HEK293T (cell line): ENCODE measurements at regions not wholly inside any gene's neighbourhood (a gene's known extent, or its start where the extent isn't known, plus 50 kb on each side); places are given as distances from the start of the nearest gene placed in this dataset.
"Not testable (repeated sequence)": the region's sequence is repeated elsewhere in the genome, so short reads cannot be mapped to it uniquely, and the experiment has no call there.

Experiments
- CTCF ChIA-PET: fragments of 350-600 bp; formaldehyde crosslinking; extraction: SDS; loops from one replicate; lab custom pipeline; 2021; ENCODE audit warnings: antibody characterized with exemption, inconsistent platforms; lab: Yijun Ruan, JAX
- POLR2A ChIA-PET: fragments of 350-600 bp; formaldehyde crosslinking; extraction: SDS; loops from one replicate; lab custom pipeline; 2020; ENCODE audit warnings: antibody characterized with exemption, inconsistent platforms; lab: Yijun Ruan, JAX
- DNase-seq: peaks from one replicate; pipeline ENCODE4 v3.0.0; 2012; ENCODE audit warnings: mixed read lengths; ENCODE audit errors: extremely low spot score
- ARNT ChIP-seq: fragments of 450-650 bp; IDR thresholded peaks from 2 replicates; pipeline ENCODE4 v1.6.1; 2017; ENCODE audit warnings: mild to moderate bottlenecking
- BHLHE40 ChIP-seq: fragments of 450-650 bp; IDR thresholded peaks from 2 replicates; pipeline ENCODE4 v1.6.1; 2016; ENCODE audit warnings: mild to moderate bottlenecking, moderate library complexity, borderline replicate concordance
- CTBP1 ChIP-seq: fragments of 450-650 bp; IDR thresholded peaks from 2 replicates; pipeline ENCODE4 v1.6.1; 2016; ENCODE audit warnings: borderline replicate concordance
- ELF4 ChIP-seq: fragments of 450-650 bp; IDR thresholded peaks from 2 replicates; pipeline ENCODE4 v1.6.1; 2017; ENCODE audit warnings: antibody characterized with exemption
- FOXA1 ChIP-seq: fragments of 450-650 bp; IDR thresholded peaks from 2 replicates; pipeline ENCODE4 v1.6.1; 2016; ENCODE audit warnings: mild to moderate bottlenecking
- FOXK2 ChIP-seq: fragments of 450-650 bp; IDR thresholded peaks from 2 replicates; pipeline ENCODE4 v1.6.1; 2016; ENCODE audit warnings: mild to moderate bottlenecking
- FOXM1 ChIP-seq: fragments of 450-650 bp; IDR thresholded peaks from 2 replicates; pipeline ENCODE4 v1.6.1; 2017; ENCODE audit warnings: mild to moderate bottlenecking, borderline replicate concordance
- HDGF ChIP-seq: fragments of 450-650 bp; IDR thresholded peaks from 2 replicates; pipeline ENCODE4 v1.6.1; 2017; ENCODE audit warnings: antibody characterized with exemption, borderline replicate concordance
- L3MBTL2 ChIP-seq: fragments of 450-650 bp; conservative IDR thresholded peaks from 2 replicates; pipeline ENCODE4 v1.6.1; 2016; ENCODE audit warnings: mild to moderate bottlenecking
- LEF1 ChIP-seq: fragments of 450-650 bp; IDR thresholded peaks from 2 replicates; pipeline ENCODE4 v1.6.1; 2017; ENCODE audit warnings: mild to moderate bottlenecking, borderline replicate concordance
- NFRKB ChIP-seq: fragments of 450-650 bp; IDR thresholded peaks from 2 replicates; pipeline ENCODE4 v1.6.1; 2016; ENCODE audit warnings: mild to moderate bottlenecking, moderate library complexity
- PKNOX1 ChIP-seq: fragments of 450-650 bp; IDR thresholded peaks from 2 replicates; pipeline ENCODE4 v1.6.1; 2016
- SP1 ChIP-seq: fragments of 450-650 bp; IDR thresholded peaks from 2 replicates; pipeline ENCODE4 v1.6.1; 2017
- SUZ12 ChIP-seq: fragments of 450-650 bp; IDR thresholded peaks from 2 replicates; pipeline ENCODE4 v1.6.1; 2016; ENCODE audit warnings: mild to moderate bottlenecking
- TARDBP ChIP-seq: fragments of 450-650 bp; IDR thresholded peaks from 2 replicates; pipeline ENCODE4 v1.6.1; 2016
- ZNF384 ChIP-seq: fragments of 450-650 bp; IDR thresholded peaks from 2 replicates; pipeline ENCODE4 v1.6.1; 2016

DNA sequence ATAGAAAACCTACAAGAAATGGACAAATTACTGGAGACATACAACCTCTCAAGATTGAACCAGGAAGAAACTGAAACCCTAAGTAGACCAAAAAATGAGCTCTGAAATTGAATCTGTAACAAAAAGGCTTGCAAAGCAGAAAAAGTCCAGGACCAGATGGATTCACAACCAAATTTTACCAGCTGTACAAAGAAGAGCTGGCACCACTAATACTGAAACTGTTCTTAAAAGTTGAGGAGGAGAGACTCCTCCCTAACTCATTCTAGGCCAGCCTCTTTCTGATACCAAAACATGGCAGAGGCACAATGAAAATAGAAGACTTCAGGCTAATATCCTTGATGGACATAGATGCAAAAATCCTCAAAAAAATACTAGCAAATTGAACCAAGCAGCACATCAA lies 542.3 kb downstream of the CYLC2 start:
- DNase-seq, result no peak
- ChIA-PET CTCF (no interaction called here), POLR2A (no interaction called here)
- TF ChIP-seq SUZ12 (no peak), FOXA1 (no peak), HDGF (no peak), NFRKB (no peak), L3MBTL2 (no peak), LEF1 (no peak), SP1 (no peak), TARDBP (no peak), BHLHE40 (no peak), FOXK2 (no peak), PKNOX1 (no peak), ARNT (no peak), ZNF384 (no peak), ELF4 (no peak), CTBP1 (no peak), FOXM1 (no peak)

DNA sequence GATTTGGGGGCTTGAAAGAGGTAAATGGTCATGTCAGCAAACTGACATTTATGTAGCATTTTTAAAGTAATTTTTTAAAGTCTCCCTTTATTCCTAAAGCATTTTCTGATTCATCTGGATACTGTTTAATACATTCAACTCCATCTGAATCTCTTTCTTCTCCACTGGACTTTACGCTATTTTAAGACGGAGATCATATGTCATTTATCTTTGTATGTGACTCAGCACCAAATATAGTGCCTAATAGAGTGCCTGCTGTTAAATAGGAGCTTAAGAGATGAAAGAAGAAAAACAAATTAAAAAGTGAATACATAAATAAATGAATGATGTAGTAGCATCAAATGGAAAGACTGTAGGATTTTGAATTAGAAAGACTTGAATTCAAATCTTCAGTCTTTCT lies 548.8 kb upstream of the SMC2 start:
- POLR2A ChIA-PET, result no interaction called here
- no peak for DNase-seq
- no peak for TF ChIP-seq PKNOX1
- no peak for TF ChIP-seq SP1
- TF ChIP-seq SUZ12, result no peak
- no peak for TF ChIP-seq TARDBP
- CTCF ChIA-PET, result no interaction called here

DNA sequence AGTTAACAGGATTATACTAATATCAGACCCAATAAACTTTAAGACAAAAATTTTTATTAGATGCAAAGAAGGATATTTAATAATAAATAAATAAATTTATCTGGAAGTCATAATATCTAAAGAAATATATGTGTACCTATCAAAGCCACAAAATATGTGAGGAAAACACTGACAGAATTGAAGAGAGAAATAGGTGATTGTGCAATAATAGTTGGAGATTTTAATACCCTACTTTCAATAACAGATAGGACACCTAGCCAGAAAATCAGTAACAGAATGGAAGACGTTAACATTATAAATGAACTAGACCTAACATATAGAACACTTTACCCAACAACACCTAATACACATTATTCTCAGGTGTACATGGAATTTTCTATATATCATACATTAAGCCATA lies 541.4 kb upstream of the SMC2 start:
- DNase-seq, result no peak
- ChIA-PET CTCF (no interaction called here), POLR2A (no interaction called here)
- TF ChIP-seq TARDBP (no peak), HDGF (no peak), CTBP1 (no peak), LEF1 (no peak), SUZ12 (no peak)

DNA sequence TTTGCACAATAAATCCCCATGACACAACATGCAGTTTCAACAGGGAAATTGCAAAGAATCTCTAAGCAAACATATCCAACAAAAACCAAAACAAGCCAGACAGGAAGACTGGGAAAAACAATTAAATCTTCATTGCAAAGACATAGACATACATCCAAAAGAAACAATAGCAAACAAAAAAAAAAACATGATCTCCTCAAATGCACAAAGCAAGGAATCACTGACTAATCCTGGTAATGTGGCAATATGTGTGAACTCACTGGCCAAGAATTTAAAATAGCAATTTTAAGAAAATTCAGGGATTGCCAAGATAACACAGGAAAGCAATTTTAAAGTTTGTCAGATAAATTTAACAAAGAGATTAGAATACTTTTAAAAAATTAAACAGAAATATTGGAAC lies 520.1 kb upstream of the SMC2 start:
- TF ChIP-seq CTBP1 (no peak), FOXK2 (no peak)
- ChIA-PET CTCF (interaction anchor here (0.6 kb wide), 1 partner anchor 13 kb away, joined by 3 read pairs; no protein-coding TSS in a partner anchor), POLR2A (no interaction called here)
- DNase-seq, result no peak

DNA sequence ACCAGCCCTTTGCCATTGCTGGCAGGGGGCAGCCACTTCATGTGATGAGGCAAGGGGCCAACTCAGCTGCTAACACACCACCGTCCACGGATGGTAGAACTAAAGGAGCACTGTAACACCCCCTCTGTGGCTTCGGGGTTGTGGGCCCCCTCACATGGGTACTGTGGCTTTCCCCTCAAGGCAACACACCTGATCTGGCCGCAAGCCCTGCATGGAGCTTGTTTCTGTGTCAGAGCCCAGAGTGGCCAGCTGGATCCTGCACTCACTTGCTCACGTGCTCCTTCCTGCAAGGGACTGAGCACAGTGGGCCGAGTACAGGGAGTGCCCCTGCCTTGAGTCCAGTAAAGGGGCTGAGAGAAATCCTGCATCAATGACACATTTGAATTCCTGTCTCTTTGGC lies 507.4 kb upstream of the SMC2 start:
- TF ChIP-seq FOXK2 (no peak), PKNOX1 (no peak), FOXM1 (no peak), FOXA1 (no peak), HDGF (no peak), TARDBP (no peak)
- ChIA-PET CTCF (no interaction called here), POLR2A (no interaction called here)
- DNase-seq, result no peak

- ChIA-PET CTCF (no interaction called here), POLR2A (no interaction called here)
- no peak for DNase-seq
- TF ChIP-seq BHLHE40 (no peak), PKNOX1 (no peak), TARDBP (no peak), HDGF (no peak), NFRKB (no peak), FOXK2 (no peak), FOXA1 (no peak), ARNT (no peak), ZNF384 (no peak), FOXM1 (no peak), SUZ12 (no peak), L3MBTL2 (no peak), ELF4 (no peak), CTBP1 (no peak), LEF1 (no peak), SP1 (no peak)
These were observed 492.8 kb upstream of the SMC2 start for GRCh38 chr9:103601287-103601686.

GRCh38 chr9:103611950-103612349 lies 482.2 kb upstream of the SMC2 start:
- POLR2A ChIA-PET, CTCF ChIA-PET: not testable (repeated sequence)

More at GRCh38 chr9:103611950-103612349, 482.2 kb upstream of the SMC2 start:
- DNase-seq, result not testable (repeated sequence)
